H9 (cell line): ENCODE measurements at regions not wholly inside any gene's neighbourhood (a gene's known extent, or its start where the extent isn't known, plus 50 kb on each side); places are given as distances from the start of the nearest gene placed in this dataset.

ENCODE experiments used
- DNase-seq: peaks from one replicate; pipeline ENCODE4 v3.0.0-alpha.2; 2017
- H2AFZ ChIP-seq: one replicate; pipeline ENCODE4 v1.6.1; 2013; ENCODE audit warnings: mild to moderate bottlenecking, low read length, control low read depth, moderate library complexity
- H2AK5ac ChIP-seq: 2 replicates; pipeline ENCODE4 v1.6.1; 2013; ENCODE audit warnings: low read length, control low read depth, mixed read lengths; ENCODE audit not compliant: insufficient read length
- H2BK120ac ChIP-seq: one replicate; pipeline ENCODE4 v1.6.1; 2013; ENCODE audit warnings: low read depth, mild to moderate bottlenecking, low read length, control low read depth, inconsistent platforms; ENCODE audit not compliant: poor library complexity, severe bottlenecking
- H2BK12ac ChIP-seq: 2 replicates; pipeline ENCODE4 v1.6.1; 2013; ENCODE audit warnings: low read length, control low read depth, mixed read lengths, low read depth; ENCODE audit not compliant: insufficient read length
- H2BK15ac ChIP-seq: 2 replicates; pipeline ENCODE4 v1.6.1; 2013; ENCODE audit warnings: low read depth, low read length, control low read depth
- H2BK20ac ChIP-seq: one replicate; pipeline ENCODE4 v1.6.1; 2013; ENCODE audit warnings: low read depth, mild to moderate bottlenecking, low read length, control low read depth, inconsistent platforms; ENCODE audit not compliant: poor library complexity, severe bottlenecking
- H2BK5ac ChIP-seq: 2 replicates; pipeline ENCODE4 v1.6.1; 2013; ENCODE audit warnings: low read length, control low read depth, mixed read lengths; ENCODE audit not compliant: insufficient read length
- H3K14ac ChIP-seq: 2 replicates; pipeline ENCODE4 v1.6.1; 2013; ENCODE audit warnings: low read length, control low read depth; ENCODE audit not compliant: insufficient read depth
- H3K18ac ChIP-seq: 2 replicates; pipeline ENCODE4 v1.6.1; 2013; ENCODE audit warnings: low read depth, mild to moderate bottlenecking, mixed read lengths, low read length, control low read depth; ENCODE audit not compliant: insufficient read length
- H3K23ac ChIP-seq: 2 replicates; pipeline ENCODE4 v1.6.1; 2013; ENCODE audit warnings: low read length, control low read depth, mixed read lengths, low read depth; ENCODE audit not compliant: insufficient read length
- H3K23me2 ChIP-seq: 2 replicates; pipeline ENCODE4 v1.6.1; 2013; ENCODE audit warnings: low read depth, mild to moderate bottlenecking, mixed read lengths, low read length, control low read depth; ENCODE audit not compliant: insufficient read length, poor library complexity, severe bottlenecking
- H3K27ac ChIP-seq: 2 replicates; pipeline ENCODE4 v1.5.1; 2013; ENCODE audit warnings: low read length, control low read depth, mixed read lengths, low read depth; ENCODE audit not compliant: insufficient read length
- H3K27me3 ChIP-seq: 2 replicates; pipeline ENCODE4 v1.6.1; 2013; ENCODE audit warnings: low read length, control low read depth, inconsistent platforms; ENCODE audit not compliant: insufficient read depth
- H3K4ac ChIP-seq: 2 replicates; pipeline ENCODE4 v1.6.1; 2013; ENCODE audit warnings: low read depth, mild to moderate bottlenecking, control low read depth, inconsistent platforms, low read length, moderate library complexity
- H3K4me1 ChIP-seq: 2 replicates; pipeline ENCODE4 v1.6.1; 2013; ENCODE audit warnings: low read length, control low read depth, inconsistent platforms; ENCODE audit not compliant: insufficient read depth
- H3K4me2 ChIP-seq: 2 replicates; pipeline ENCODE4 v1.6.1; 2013; ENCODE audit warnings: low read length, control low read depth, mixed read lengths; ENCODE audit not compliant: insufficient read length, insufficient read depth
- H3K56ac ChIP-seq: 2 replicates; pipeline ENCODE4 v1.6.1; 2013; ENCODE audit warnings: low read depth, mild to moderate bottlenecking, mixed read lengths, low read length, control low read depth; ENCODE audit not compliant: insufficient read length
- H3K79me1 ChIP-seq: 2 replicates; pipeline ENCODE4 v1.6.1; 2013; ENCODE audit warnings: low read depth, mild to moderate bottlenecking, moderate library complexity, low read length, control low read depth, inconsistent platforms; ENCODE audit not compliant: insufficient read depth, poor library complexity, severe bottlenecking
- H3K79me2 ChIP-seq: 2 replicates; pipeline ENCODE4 v1.6.1; 2013; ENCODE audit warnings: low read length, control low read depth, inconsistent platforms; ENCODE audit not compliant: insufficient read depth
- H3K9ac ChIP-seq: 2 replicates; pipeline ENCODE4 v1.6.1; 2013; ENCODE audit warnings: low read length, control low read depth, mixed read lengths; ENCODE audit not compliant: insufficient read length; ENCODE audit errors: extremely low read depth
- H3K9me3 ChIP-seq: one replicate; pipeline ENCODE4 v1.6.1; 2013; ENCODE audit warnings: low read depth, low read length, inconsistent platforms; ENCODE audit not compliant: control insufficient read depth
- H3T11ph ChIP-seq: one replicate; pipeline ENCODE4 v1.6.1; 2013; ENCODE audit warnings: mild to moderate bottlenecking, low read length, control low read depth, inconsistent platforms
- H4K20me1 ChIP-seq: one replicate; pipeline ENCODE4 v1.6.1; 2013; ENCODE audit not compliant: control insufficient read depth, insufficient read length, insufficient read depth
- H4K5ac ChIP-seq: 2 replicates; pipeline ENCODE4 v1.6.1; 2013; ENCODE audit warnings: low read depth, mild to moderate bottlenecking, mixed read lengths, low read length, control low read depth; ENCODE audit not compliant: insufficient read length
- H4K8ac ChIP-seq: replicated peaks from 2 replicates; pipeline ENCODE4 v1.6.1; 2013; ENCODE audit warnings: low read length, control low read depth, mixed read lengths, low read depth; ENCODE audit not compliant: insufficient read length
- H4K91ac ChIP-seq: 2 replicates; pipeline ENCODE4 v1.6.1; 2013; ENCODE audit warnings: low read depth, mild to moderate bottlenecking, moderate library complexity, mixed read lengths, low read length, control low read depth; ENCODE audit not compliant: insufficient read length
- H3K27ac Mint-ChIP-seq, 3 experiments: 2 replicates in 2 of 3; 3 replicates in 1 of 3; pipeline ENCODE4 v1.8.0; 2020 to 2021; ENCODE audit warnings: mixed read lengths in 3 of 3, mild to moderate bottlenecking in 1 of 3, moderate library complexity in 1 of 3
- H3K27me3 Mint-ChIP-seq: 2 replicates; pipeline ENCODE4 v1.8.0; 2021; ENCODE audit warnings: low read depth, mild to moderate bottlenecking, moderate library complexity, mixed read lengths
- H3K36me3 Mint-ChIP-seq, 3 experiments: 2 replicates in 2 of 3; 3 replicates in 1 of 3; pipeline ENCODE4 v1.8.0; 2020 to 2021; ENCODE audit warnings: low read depth in 3 of 3, mixed read lengths in 3 of 3; ENCODE audit not compliant: insufficient read depth in 1 of 3
- H3K4me1 Mint-ChIP-seq, 2 experiments: 2 replicates each; pipeline ENCODE4 v1.8.0; 2020; ENCODE audit warnings: mixed read lengths in 2 of 2
- H3K4me3 Mint-ChIP-seq, 2 experiments: 2 replicates in 1 of 2; 3 replicates in 1 of 2; pipeline ENCODE4 v1.8.0; 2020 to 2021; ENCODE audit warnings: mild to moderate bottlenecking in 2 of 2, mixed read lengths in 2 of 2, moderate library complexity in 1 of 2
- H3K9me3 Mint-ChIP-seq, 2 experiments: 2 replicates in 1 of 2; 3 replicates in 1 of 2; pipeline ENCODE4 v1.8.0; 2020; ENCODE audit warnings: mild to moderate bottlenecking in 2 of 2, mixed read lengths in 2 of 2, moderate library complexity in 1 of 2
- CTCF ChIP-seq: fragments of 200-600 bp; sonication (generic); conservative IDR thresholded peaks from 3 replicates; pipeline ENCODE4 v1.8.0; 2021; ENCODE audit warnings: antibody characterized with exemption, mild to moderate bottlenecking
- WGBS: extraction: QIAGEN DNeasy Blood & Tissue Kit; methylation state at CpG from one replicate; pipeline ENCODE4 v1.1.7; 2013; ENCODE audit warnings: missing lambda C conversion rate, low lambda C conversion rate, mixed read lengths; ENCODE audit not compliant: insufficient read length; ENCODE audit errors: extremely low coverage; 5-methylcytosine and 5-hydroxymethylcytosine counted together

GRCh38 chr4:129900430-129900953 lies 804.5 kb downstream of the C4orf33 start:
- Histone ChIP-seq H3K4me2 (no peak overlapping the region), H4K5ac (no peak overlapping the region), H3T11ph (no peak overlapping the region), H3K9me3 (no peaks in the 10 kb centered on the region), H2BK120ac (no peak overlapping the region), H3K56ac (no peak overlapping the region), H2BK12ac (no peak overlapping the region), H2BK15ac (no peak overlapping the region), H3K27me3 (no peaks in the 10 kb centered on the region), H3K27ac (no peak overlapping the region), H3K18ac (no peak overlapping the region), H3K79me2 (no peaks in the 10 kb centered on the region), H4K91ac (no peak overlapping the region), H3K23me2 (no peaks in the 10 kb centered on the region), H3K79me1 (no peaks in the 10 kb centered on the region), H3K4me1 (no peaks in the 10 kb centered on the region), H3K23ac (no peak overlapping the region), H3K9ac (no peak overlapping the region), H2BK5ac (no peak overlapping the region), H3K14ac (no peak overlapping the region), H3K4ac (no peak overlapping the region), H4K20me1 (no peaks in the 10 kb centered on the region), H4K8ac (no peak overlapping the region), H2AFZ (no peak overlapping the region), H2AK5ac (no peak overlapping the region), H2BK20ac (no peak overlapping the region)
- WGBS: no CpG with 5 or more reads among the region's 2 CpGs
- no peak for DNase-seq
- Mint-ChIP-seq H3K36me3 (peaks cover 11 to 24% (median 18%) of the 10 kb centered on the region in 3 experiments), H3K4me3 (no peak overlapping the region), H3K4me1 (no peaks in the 10 kb centered on the region), H3K27ac (peak overlapping the region in 1 of 3 experiments; percentile 57; a peak in 1 of 7 replicates), H3K9me3 (peaks cover 21 to 24% of the 10 kb centered on the region in 2 experiments), H3K27me3 (no peaks in the 10 kb centered on the region)
- TF ChIP-seq CTCF: no peak
